WERI-Rb-1 (cell line): ENCODE measurements at regions not wholly inside any gene's neighbourhood (a gene's known extent, or its start where the extent isn't known, plus 50 kb on each side); places are given as distances from the start of the nearest gene placed in this dataset.
"Not testable (repeated sequence)": the region's sequence is repeated elsewhere in the genome, so short reads cannot be mapped to it uniquely, and the experiment has no call there.

Source experiments
- DNase-seq: peaks from one replicate; pipeline ENCODE4 v3.0.0-alpha.2; 2020
- H3K27ac ChIP-seq: fragments of 250-450 bp; sonication (Bioruptor Pico); 2 replicates; pipeline ENCODE4 v1.5.1; 2020; ENCODE audit warnings: mild to moderate bottlenecking, moderate library complexity
- H3K27me3 ChIP-seq: fragments of 250-450 bp; sonication (Bioruptor Pico); 2 replicates; pipeline ENCODE4 v1.5.1; 2021; ENCODE audit warnings: mild to moderate bottlenecking, low read depth, moderate library complexity; ENCODE audit not compliant: insufficient read depth, severe bottlenecking
- H3K36me3 ChIP-seq: fragments of 250-450 bp; sonication (Bioruptor Pico); 2 replicates; pipeline ENCODE4 v1.5.1; 2020; ENCODE audit warnings: mild to moderate bottlenecking, moderate library complexity
- H3K4me3 ChIP-seq: 2 replicates; pipeline ENCODE4 v1.5.1; 2011; ENCODE audit warnings: low read depth, mild to moderate bottlenecking, control low read depth, low read length
- H3K9me3 ChIP-seq: fragments of 250-450 bp; sonication (Bioruptor Pico); 2 replicates; pipeline ENCODE4 v1.5.1; 2021; ENCODE audit warnings: mild to moderate bottlenecking, moderate library complexity; ENCODE audit not compliant: severe bottlenecking
- TF ChIP-seq, protein P1 (sequence below): IDR thresholded peaks from 2 replicates; pipeline ENCODE4 v1.5.1; 2011; ENCODE audit warnings: low read depth, mild to moderate bottlenecking, control low read depth, inconsistent platforms, low read length

DNA sequence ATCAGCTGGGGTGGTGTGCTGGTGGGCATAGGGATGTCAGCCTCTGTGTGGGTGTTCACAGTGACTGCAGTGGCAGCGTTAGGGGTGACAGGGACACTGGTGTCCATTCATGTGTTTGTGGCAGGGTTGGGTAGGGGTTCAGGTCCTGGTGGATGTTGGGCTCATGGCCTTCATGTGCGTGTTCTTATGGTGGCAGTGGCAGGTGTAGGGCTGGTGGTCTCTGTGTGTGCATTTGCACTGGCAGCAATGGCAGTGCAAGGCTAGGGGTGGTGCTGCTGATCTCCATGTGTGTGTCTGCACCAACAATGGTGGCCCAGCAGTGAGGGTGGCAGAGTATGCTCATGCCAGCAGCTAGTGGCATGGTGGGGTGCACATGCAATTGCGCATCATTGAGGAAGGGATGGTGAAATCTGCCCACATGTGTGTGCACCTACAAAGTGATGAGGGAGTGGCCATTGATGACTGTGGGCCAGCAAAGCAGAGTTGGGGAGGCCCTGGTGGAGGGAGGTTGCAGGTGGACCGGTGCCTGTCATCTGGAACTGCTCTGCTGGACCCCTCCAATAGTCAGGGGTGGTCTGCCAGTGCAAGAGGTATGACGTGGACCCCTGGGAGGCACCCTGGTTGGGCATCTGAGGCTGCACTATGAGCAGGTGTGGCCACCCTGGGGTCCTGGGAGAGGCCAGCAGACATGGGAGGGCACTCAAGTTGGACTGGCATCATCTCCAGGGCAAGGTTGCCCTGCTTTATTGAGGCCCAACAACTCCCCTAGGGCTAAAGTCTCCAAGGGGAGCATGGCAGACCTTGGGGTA, 182.9 kb downstream of the TTC6 start:
- Histone ChIP-seq H3K9me3 (no peaks in the 10 kb centered on the region), H3K4me3 (no peak overlapping the region), H3K36me3 (no peaks in the 10 kb centered on the region), H3K27ac (no peak overlapping the region), H3K27me3 (no peaks in the 10 kb centered on the region)
- TF ChIP-seq, protein P1, sequence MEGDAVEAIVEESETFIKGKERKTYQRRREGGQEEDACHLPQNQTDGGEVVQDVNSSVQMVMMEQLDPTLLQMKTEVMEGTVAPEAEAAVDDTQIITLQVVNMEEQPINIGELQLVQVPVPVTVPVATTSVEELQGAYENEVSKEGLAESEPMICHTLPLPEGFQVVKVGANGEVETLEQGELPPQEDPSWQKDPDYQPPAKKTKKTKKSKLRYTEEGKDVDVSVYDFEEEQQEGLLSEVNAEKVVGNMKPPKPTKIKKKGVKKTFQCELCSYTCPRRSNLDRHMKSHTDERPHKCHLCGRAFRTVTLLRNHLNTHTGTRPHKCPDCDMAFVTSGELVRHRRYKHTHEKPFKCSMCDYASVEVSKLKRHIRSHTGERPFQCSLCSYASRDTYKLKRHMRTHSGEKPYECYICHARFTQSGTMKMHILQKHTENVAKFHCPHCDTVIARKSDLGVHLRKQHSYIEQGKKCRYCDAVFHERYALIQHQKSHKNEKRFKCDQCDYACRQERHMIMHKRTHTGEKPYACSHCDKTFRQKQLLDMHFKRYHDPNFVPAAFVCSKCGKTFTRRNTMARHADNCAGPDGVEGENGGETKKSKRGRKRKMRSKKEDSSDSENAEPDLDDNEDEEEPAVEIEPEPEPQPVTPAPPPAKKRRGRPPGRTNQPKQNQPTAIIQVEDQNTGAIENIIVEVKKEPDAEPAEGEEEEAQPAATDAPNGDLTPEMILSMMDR: no peak
- DNase-seq: no peak

GRCh38 chr14:37779480-37779879, 184.1 kb downstream of the TTC6 start:
- Histone ChIP-seq H3K4me3 (no peak overlapping the region), H3K36me3 (no peaks in the 10 kb centered on the region), H3K27ac (no peak overlapping the region), H3K27me3 (no peaks in the 10 kb centered on the region), H3K9me3 (no peaks in the 10 kb centered on the region)
- TF ChIP-seq, protein P1: no peak
- DNase-seq: no peak

DNA sequence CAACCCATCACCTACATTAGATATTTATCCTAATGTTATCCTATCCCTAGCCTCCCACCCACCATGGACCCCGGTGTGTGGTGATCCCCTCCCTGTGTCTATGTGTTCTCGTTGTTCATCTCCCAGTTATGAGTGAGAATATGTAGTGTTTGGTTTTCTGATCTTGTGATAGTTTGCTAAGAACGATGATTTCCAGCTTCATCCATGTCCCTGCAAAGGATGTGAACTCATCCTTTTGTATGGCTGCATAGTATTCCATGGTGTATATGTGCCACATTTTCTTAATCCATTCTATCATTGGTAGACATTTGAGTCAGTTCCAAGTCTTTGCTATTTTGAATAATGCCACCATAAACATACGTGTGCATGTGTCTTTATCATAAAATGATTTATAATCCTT, 185.3 kb downstream of the TTC6 start:
- not testable (repeated sequence) for H3K27me3 ChIP-seq, H3K27ac ChIP-seq, H3K9me3 ChIP-seq, DNase-seq, H3K4me3 ChIP-seq, H3K36me3 ChIP-seq

- DNase-seq, H3K9me3 ChIP-seq, H3K27ac ChIP-seq, H3K27me3 ChIP-seq, H3K36me3 ChIP-seq, H3K4me3 ChIP-seq: not testable (repeated sequence)
These were observed 188.9 kb downstream of the TTC6 start for GRCh38 chr14:37784203-37784826.

GRCh38 chr14:37784827-37785223, 189.4 kb downstream of the TTC6 start:
- not testable (repeated sequence) for DNase-seq, H3K36me3 ChIP-seq, H3K9me3 ChIP-seq, H3K27ac ChIP-seq, H3K27me3 ChIP-seq, H3K4me3 ChIP-seq

GRCh38 chr14:37785298-37785697, 189.9 kb downstream of the TTC6 start:
- H3K27ac ChIP-seq, DNase-seq, H3K27me3 ChIP-seq, H3K4me3 ChIP-seq, H3K36me3 ChIP-seq, H3K9me3 ChIP-seq: not testable (repeated sequence)

DNA sequence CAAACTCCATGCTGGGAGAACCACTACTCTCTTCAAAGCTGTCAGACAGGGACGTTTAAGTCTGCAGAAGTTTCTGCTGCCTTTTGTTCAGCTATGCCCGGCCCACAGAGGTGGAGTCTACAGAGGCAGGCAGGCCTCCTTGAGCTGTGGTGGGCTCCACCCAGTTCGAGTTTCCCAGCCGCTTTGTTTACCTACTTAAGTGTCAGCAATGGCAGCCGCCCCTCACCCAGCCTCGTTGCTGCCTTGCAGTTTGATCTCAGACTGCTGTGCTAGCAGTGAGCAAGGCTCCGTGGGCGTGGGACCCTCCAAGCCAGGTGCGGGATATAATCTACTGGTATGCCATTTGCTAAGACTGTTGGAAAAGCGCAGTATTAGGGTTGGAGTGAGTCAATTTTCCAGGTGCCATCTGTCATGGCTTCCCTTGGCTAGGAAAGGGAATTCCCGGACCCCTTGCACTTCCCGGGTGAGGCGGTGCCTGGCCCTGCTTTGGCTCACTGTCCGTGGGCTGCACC, 190.7 kb downstream of the TTC6 start:
- not testable (repeated sequence) for H3K27ac ChIP-seq, H3K9me3 ChIP-seq, H3K27me3 ChIP-seq, DNase-seq, H3K36me3 ChIP-seq, H3K4me3 ChIP-seq

- Histone ChIP-seq H3K27ac (no peak overlapping the region), H3K27me3 (no peaks in the 10 kb centered on the region), H3K9me3 (no peaks in the 10 kb centered on the region), H3K4me3 (no peak overlapping the region), H3K36me3 (no peaks in the 10 kb centered on the region)
- TF ChIP-seq, protein P1: no peak
- DNase-seq: no peak
These were observed 192.6 kb downstream of the TTC6 start for GRCh38 chr14:37787879-37788494.
